K562 (cell line): ENCODE measurements at regions not wholly inside any gene's neighbourhood (a gene's known extent, or its start where the extent isn't known, plus 50 kb on each side); places are given as distances from the start of the nearest gene placed in this dataset.

Experiments used
- CREBBP ChIP-seq: IDR thresholded peaks from one replicate; pipeline ENCODE4 v1.6.1; 2012; ENCODE audit warnings: low read depth, mild to moderate bottlenecking, control low read depth, inconsistent platforms, low read length
- EP300 ChIP-seq: IDR thresholded peaks from 2 replicates; pipeline ENCODE4 v1.6.1; 2012; ENCODE audit warnings: low read length, improper control_type of control experiment
- PURB ChIP-seq: sonication (generic); formaldehyde crosslinking; IDR thresholded peaks from 2 replicates; pipeline ENCODE4 v1.9.0; 2021; ENCODE audit warnings: low read depth, mild to moderate bottlenecking, missing genetic modification reagents
- RAD21 ChIP-seq, 2 experiments: fragments of 250-450 bp in 1 of 2; fragments of 450-650 bp in 1 of 2; sonication (Bioruptor Pico) in 1 of 2; formaldehyde crosslinking in 1 of 2; IDR thresholded peaks in 1 of 2; conservative IDR thresholded peaks in 1 of 2; 2 replicates each; pipeline versions ENCODE4 v1.4.0 to v1.8.0; 2020 to 2022; ENCODE audit warnings: mild to moderate bottlenecking in 2 of 2, moderate library complexity in 1 of 2
- RERE ChIP-seq: sonication (generic); formaldehyde crosslinking; IDR thresholded peaks from 2 replicates; pipeline ENCODE4 v1.8.0; 2023; ENCODE audit warnings: missing genetic modification reagents, mild to moderate bottlenecking, borderline replicate concordance
- STAT5B ChIP-seq: fragments of 250-450 bp; sonication (Bioruptor Pico); IDR thresholded peaks from 2 replicates; pipeline ENCODE4 v1.8.0; 2021; ENCODE audit warnings: mild to moderate bottlenecking, inconsistent platforms
- TEAD2 ChIP-seq: fragments of 450-650 bp; IDR thresholded peaks from 2 replicates; pipeline ENCODE4 v1.6.1; 2016; ENCODE audit warnings: missing genetic modification characterization, control low read depth, missing compliant biosample characterization
- ZNF174 ChIP-seq: fragments of 250-450 bp; sonication (Bioruptor Pico); IDR thresholded peaks from 2 replicates; pipeline ENCODE4 v1.4.0; 2020; ENCODE audit warnings: mild to moderate bottlenecking
- ZNF584 ChIP-seq: fragments of 200-800 bp; sonication (Bioruptor generic); IDR thresholded peaks from 2 replicates; pipeline ENCODE4 v1.6.1; 2016; ENCODE audit warnings: low read depth, mild to moderate bottlenecking, missing genetic modification characterization, missing compliant biosample characterization
- TF ChIP-seq, protein P1 (sequence below): sonication (generic); formaldehyde crosslinking; IDR thresholded peaks from 2 replicates; pipeline ENCODE4 v1.8.0; 2022; ENCODE audit warnings: mild to moderate bottlenecking, missing genetic modification reagents
- TF ChIP-seq, protein P2 (sequence below): sonication (generic); formaldehyde crosslinking; IDR thresholded peaks from 2 replicates; pipeline ENCODE4 v1.5.0; 2020; ENCODE audit warnings: missing genetic modification reagents
- TF ChIP-seq, protein P3 (sequence below): fragments of 450-650 bp; formaldehyde crosslinking; IDR thresholded peaks from 2 replicates; pipeline ENCODE4 v1.4.0; 2022; ENCODE audit warnings: missing genetic modification characterization
- TF ChIP-seq, protein P4 (sequence below): fragments of 250-450 bp; sonication (Bioruptor Pico); IDR thresholded peaks from 2 replicates; pipeline ENCODE4 v1.9.0; 2021; ENCODE audit warnings: mild to moderate bottlenecking

- TF ChIP-seq, protein P1, sequence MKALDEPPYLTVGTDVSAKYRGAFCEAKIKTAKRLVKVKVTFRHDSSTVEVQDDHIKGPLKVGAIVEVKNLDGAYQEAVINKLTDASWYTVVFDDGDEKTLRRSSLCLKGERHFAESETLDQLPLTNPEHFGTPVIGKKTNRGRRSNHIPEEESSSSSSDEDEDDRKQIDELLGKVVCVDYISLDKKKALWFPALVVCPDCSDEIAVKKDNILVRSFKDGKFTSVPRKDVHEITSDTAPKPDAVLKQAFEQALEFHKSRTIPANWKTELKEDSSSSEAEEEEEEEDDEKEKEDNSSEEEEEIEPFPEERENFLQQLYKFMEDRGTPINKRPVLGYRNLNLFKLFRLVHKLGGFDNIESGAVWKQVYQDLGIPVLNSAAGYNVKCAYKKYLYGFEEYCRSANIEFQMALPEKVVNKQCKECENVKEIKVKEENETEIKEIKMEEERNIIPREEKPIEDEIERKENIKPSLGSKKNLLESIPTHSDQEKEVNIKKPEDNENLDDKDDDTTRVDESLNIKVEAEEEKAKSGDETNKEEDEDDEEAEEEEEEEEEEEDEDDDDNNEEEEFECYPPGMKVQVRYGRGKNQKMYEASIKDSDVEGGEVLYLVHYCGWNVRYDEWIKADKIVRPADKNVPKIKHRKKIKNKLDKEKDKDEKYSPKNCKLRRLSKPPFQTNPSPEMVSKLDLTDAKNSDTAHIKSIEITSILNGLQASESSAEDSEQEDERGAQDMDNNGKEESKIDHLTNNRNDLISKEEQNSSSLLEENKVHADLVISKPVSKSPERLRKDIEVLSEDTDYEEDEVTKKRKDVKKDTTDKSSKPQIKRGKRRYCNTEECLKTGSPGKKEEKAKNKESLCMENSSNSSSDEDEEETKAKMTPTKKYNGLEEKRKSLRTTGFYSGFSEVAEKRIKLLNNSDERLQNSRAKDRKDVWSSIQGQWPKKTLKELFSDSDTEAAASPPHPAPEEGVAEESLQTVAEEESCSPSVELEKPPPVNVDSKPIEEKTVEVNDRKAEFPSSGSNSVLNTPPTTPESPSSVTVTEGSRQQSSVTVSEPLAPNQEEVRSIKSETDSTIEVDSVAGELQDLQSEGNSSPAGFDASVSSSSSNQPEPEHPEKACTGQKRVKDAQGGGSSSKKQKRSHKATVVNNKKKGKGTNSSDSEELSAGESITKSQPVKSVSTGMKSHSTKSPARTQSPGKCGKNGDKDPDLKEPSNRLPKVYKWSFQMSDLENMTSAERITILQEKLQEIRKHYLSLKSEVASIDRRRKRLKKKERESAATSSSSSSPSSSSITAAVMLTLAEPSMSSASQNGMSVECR (CRISPR knock-in tag), result peak; percentile 70; the same call in 1 of the 2 replicates
- TF ChIP-seq, protein P2, sequence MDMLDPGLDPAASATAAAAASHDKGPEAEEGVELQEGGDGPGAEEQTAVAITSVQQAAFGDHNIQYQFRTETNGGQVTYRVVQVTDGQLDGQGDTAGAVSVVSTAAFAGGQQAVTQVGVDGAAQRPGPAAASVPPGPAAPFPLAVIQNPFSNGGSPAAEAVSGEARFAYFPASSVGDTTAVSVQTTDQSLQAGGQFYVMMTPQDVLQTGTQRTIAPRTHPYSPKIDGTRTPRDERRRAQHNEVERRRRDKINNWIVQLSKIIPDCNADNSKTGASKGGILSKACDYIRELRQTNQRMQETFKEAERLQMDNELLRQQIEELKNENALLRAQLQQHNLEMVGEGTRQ (CRISPR knock-in tag), result no peak
- TF ChIP-seq, protein P3, sequence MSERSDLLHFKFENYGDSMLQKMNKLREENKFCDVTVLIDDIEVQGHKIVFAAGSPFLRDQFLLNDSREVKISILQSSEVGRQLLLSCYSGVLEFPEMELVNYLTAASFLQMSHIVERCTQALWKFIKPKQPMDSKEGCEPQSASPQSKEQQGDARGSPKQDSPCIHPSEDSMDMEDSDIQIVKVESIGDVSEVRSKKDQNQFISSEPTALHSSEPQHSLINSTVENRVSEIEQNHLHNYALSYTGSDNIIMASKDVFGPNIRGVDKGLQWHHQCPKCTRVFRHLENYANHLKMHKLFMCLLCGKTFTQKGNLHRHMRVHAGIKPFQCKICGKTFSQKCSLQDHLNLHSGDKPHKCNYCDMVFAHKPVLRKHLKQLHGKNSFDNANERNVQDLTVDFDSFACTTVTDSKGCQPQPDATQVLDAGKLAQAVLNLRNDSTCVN (CRISPR knock-in tag), result 0 out of 2 replicates have a peak, but pooled peaks have one; percentile 29
- TF ChIP-seq RAD21 (CRISPR knock-in tag; conservative IDR thresholded peaks at IDR 0.05 in 1 of 2, IDR thresholded peaks at IDR 0.05 in 1 of 2) (peak in 1 of 2 experiments; percentile 23; a peak in 3 of 4 replicates), PURB (no peak), CREBBP (no peak), TEAD2 (tag) (no peak), EP300 (peak; percentile 53), ZNF174 (no peak), RERE (CRISPR knock-in tag) (no peak), ZNF584 (CRISPR knock-in tag) (no peak), STAT5B (CRISPR knock-in tag) (no peak)
- TF ChIP-seq, protein P4, sequence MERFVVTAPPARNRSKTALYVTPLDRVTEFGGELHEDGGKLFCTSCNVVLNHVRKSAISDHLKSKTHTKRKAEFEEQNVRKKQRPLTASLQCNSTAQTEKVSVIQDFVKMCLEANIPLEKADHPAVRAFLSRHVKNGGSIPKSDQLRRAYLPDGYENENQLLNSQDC, result no peak
Measured at GRCh38 chr7:66493235-66494205, 135.2 kb upstream of the KCTD7 start (continued).
